ENCODE measurements at regions not wholly inside any gene's neighbourhood (a gene's known extent, or its start where the extent isn't known, plus 50 kb on each side); places are given as distances from the start of the nearest gene placed in this dataset.
"Not testable (repeated sequence)": the region's sequence is repeated elsewhere in the genome, so short reads cannot be mapped to it uniquely, and the experiment has no call there.

DNA sequence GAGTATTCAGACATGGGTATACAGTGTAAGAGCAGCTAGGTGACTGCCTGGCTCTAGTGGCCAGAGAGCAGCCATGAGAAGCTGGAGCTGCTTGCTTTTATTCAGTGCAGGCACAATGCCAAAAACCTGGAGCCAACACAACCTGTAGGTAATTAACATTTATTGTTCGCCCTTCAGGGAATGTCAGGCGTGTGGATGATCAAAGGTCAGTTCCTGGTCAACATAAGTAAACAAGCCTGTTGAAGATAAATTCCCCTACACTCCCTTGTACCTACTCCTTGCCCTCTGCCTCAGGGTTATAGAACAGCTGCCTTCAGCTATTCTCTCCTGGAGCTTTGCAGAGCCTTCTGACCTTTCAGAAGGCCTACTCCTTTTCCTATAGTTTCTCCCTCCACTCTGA, 323.7 kb upstream of the PCSK5 start:
- TF ChIP-seq, protein P1, sequence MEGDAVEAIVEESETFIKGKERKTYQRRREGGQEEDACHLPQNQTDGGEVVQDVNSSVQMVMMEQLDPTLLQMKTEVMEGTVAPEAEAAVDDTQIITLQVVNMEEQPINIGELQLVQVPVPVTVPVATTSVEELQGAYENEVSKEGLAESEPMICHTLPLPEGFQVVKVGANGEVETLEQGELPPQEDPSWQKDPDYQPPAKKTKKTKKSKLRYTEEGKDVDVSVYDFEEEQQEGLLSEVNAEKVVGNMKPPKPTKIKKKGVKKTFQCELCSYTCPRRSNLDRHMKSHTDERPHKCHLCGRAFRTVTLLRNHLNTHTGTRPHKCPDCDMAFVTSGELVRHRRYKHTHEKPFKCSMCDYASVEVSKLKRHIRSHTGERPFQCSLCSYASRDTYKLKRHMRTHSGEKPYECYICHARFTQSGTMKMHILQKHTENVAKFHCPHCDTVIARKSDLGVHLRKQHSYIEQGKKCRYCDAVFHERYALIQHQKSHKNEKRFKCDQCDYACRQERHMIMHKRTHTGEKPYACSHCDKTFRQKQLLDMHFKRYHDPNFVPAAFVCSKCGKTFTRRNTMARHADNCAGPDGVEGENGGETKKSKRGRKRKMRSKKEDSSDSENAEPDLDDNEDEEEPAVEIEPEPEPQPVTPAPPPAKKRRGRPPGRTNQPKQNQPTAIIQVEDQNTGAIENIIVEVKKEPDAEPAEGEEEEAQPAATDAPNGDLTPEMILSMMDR (IDR thresholded peaks at IDR 0.05; ENCODE audit: low read depth, low read length, missing input control), result not testable (repeated sequence)
- TF ChIP-seq FOXA1 (IDR thresholded peaks at IDR 0.05); GABPA (IDR thresholded peaks at IDR 0.05 in 1 of 2, conservative IDR thresholded peaks at IDR 0.05 in 1 of 2); EGR1 (IDR thresholded peaks at IDR 0.05; ENCODE audit: low read depth in 2 of 2); SP1 (IDR thresholded peaks at IDR 0.05): not testable (repeated sequence)
- TF ChIP-seq, protein P2, sequence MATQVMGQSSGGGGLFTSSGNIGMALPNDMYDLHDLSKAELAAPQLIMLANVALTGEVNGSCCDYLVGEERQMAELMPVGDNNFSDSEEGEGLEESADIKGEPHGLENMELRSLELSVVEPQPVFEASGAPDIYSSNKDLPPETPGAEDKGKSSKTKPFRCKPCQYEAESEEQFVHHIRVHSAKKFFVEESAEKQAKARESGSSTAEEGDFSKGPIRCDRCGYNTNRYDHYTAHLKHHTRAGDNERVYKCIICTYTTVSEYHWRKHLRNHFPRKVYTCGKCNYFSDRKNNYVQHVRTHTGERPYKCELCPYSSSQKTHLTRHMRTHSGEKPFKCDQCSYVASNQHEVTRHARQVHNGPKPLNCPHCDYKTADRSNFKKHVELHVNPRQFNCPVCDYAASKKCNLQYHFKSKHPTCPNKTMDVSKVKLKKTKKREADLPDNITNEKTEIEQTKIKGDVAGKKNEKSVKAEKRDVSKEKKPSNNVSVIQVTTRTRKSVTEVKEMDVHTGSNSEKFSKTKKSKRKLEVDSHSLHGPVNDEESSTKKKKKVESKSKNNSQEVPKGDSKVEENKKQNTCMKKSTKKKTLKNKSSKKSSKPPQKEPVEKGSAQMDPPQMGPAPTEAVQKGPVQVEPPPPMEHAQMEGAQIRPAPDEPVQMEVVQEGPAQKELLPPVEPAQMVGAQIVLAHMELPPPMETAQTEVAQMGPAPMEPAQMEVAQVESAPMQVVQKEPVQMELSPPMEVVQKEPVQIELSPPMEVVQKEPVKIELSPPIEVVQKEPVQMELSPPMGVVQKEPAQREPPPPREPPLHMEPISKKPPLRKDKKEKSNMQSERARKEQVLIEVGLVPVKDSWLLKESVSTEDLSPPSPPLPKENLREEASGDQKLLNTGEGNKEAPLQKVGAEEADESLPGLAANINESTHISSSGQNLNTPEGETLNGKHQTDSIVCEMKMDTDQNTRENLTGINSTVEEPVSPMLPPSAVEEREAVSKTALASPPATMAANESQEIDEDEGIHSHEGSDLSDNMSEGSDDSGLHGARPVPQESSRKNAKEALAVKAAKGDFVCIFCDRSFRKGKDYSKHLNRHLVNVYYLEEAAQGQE (IDR thresholded peaks at IDR 0.05), result not testable (repeated sequence)
- peak in 1 of 2 donors; percentile 40 for TF ChIP-seq RXRA (IDR thresholded peaks at IDR 0.05)

Measured in liver (tissue), 3 donors.